HG03135 (cell line): ENCODE measurements at regions not wholly inside any gene's neighbourhood (a gene's known extent, or its start where the extent isn't known, plus 50 kb on each side); places are given as distances from the start of the nearest gene placed in this dataset.

Source experiments
- ATAC-seq: cut with Tn5 transposase; IDR thresholded peaks from one replicate; pipeline ENCODE4 v1.9.1; 2021; ENCODE audit warnings: mild to moderate bottlenecking, moderate library complexity; ENCODE audit not compliant: unreplicated experiment

DNA sequence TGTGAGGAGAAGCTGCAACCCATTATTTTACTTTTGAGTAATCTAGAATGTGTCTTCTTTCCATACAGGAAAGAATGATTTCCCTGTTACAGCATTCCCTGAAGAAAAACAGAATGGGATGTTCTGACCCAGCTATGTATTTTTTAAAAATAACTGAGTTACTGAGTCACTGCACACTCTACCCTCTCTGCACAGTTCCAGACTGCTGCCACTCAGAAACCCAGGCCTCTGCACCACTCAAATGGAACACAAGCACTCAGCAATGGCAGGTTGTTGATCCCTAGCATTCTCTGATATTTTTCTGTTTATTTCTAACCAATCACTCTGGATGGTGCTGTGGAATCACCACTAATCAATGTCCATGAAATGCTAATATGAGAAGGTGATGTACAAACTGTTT is 1300.0 kb upstream of the FAM98A start:
- no peak for ATAC-seq

DNA sequence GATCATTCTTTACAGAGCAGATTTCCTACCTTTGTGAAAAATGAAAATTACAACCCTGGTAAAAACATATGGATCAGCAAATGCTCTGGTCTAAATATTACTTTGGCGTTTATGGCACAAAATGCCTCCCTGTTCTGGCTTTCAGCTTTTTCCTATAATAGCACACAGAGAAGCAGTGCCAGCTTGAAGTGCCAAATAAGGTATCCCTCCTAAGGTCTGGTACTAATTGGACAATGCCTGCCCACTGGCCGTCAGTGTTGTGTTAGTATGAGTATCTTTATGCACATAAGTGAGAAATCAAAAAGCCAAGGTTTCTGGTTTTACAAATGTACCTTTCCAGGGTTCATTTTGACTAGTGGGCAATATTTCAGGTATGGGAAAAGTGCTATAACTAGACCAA is 1293.7 kb upstream of the FAM98A start:
- ATAC-seq: no peak

DNA sequence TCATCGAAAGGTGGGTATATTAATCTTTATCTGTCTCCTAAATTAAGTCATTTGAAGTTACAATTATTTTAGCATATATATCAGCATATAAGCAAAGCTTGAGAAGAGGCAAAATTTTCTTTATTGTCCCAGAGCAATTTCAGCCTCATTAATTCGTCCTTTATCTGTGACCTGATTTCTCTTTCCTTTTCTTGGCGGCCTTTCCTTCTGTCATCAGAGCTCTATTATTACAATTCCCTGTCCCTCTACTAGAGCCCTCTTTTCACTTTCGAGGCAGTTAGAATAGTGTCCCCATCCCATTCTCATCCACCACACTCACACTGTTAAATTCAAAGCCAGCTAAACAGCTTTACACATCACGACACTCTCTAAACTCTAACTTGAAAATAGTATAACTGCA is 1293.2 kb upstream of the FAM98A start:
- no peak for ATAC-seq

DNA sequence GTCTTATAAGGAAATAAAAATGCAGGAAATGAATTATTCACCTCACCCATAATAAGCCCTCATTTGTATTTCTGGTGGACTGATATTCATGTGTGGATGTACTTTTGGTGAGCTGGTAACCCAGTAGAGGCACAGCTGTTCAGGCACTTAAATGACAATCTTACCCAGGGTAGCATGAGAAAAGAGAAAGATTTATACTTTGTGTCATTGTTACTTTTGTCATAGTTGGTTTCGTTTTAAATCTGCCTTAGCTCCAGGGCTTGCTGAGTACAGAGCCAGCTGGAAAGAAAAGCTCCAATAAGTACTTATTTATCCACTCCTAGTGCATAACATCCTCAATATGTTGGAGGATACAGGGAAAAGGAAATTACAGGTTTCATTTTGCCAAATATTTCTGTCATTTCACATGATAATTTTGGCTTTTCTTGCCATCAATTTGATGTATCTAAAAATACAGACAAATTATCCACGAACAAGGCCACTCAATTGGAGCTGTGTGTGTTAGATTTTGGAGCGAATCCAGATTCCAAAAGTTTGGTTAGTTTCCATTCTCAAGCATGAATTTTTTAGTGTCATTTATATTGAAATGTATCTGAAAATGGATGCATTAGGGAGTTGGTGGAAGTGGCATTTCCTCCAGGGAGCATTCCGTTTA is 1276.1 kb upstream of the FAM98A start:
- no peak for ATAC-seq

DNA sequence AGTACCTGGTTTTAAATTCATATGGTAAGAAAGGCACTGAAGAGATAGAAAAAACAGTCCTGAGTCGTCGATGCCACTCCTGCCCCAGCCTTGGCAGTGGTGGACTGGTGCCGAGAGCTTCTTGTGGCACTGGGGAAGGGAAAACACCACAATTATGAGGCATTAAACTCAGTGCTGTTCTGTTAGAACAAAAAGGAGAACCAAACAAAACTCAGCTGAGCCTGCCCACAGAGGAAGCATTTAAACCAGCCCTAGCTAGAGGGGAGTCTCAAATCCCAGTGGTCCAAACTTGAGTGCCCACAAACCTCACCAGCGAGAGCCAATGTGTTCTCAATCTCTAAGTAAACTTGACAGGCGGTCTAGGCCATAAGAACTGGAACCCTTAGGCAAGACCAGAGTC is 1254.5 kb upstream of the FAM98A start:
- no peak for ATAC-seq

DNA sequence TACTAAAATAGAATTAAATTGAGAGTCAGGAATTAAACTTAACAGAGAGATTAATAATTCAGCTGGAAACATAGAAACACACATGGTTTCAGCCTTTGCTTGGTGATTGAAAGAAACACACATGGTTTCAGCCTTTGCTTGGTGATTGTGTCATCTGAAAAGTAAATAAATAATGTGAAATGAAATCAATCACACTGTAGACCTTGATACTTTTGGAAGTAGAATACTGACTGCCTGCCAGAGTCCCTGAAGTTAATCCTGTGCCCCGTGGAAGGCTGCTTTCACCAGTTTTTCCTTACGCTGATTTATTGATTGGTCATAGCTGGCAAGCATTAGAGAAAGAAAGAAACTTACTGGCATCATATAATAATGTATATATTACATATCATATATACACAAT is 1252.7 kb upstream of the FAM98A start:
- ATAC-seq: no peak

DNA sequence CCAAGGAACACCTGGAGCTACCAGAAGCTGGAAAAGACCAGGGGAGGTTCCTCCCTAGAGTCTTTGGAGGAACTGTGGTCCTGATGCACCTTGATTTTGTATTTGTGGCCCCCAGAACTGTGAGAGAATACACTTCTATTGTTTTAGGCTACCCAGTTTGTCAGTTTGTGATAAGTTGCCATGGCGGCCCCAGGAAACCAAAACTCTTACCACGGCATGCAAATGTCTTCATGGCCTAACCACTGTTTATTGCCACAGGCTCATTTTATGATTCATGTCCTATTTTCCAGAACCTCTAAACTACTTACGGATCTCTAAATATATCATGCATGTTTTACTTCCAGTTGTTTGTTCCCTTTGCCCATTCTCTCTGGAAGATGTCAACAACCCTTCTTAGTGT is 1250.7 kb upstream of the FAM98A start:
- ATAC-seq: no peak

DNA sequence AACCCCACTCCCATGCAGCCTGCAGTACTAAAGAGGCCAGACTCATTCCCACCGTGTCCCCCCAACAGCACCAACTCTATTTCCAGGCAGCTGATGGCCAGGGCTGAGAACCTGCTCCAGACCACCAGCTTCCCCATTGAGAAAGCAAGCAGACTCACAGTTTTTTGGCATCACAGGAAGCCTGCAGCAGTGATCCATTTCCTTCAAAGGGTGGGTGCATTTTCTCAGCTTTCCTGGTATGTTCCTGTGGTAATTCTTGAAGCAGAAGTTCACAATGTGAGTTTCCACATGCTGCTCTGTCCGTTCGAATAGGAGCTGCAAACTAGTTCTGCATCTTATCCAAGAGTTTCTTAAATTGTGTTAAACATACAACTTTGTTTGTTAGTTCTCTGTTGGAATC is 1249.6 kb upstream of the FAM98A start:
- ATAC-seq: no peak

DNA sequence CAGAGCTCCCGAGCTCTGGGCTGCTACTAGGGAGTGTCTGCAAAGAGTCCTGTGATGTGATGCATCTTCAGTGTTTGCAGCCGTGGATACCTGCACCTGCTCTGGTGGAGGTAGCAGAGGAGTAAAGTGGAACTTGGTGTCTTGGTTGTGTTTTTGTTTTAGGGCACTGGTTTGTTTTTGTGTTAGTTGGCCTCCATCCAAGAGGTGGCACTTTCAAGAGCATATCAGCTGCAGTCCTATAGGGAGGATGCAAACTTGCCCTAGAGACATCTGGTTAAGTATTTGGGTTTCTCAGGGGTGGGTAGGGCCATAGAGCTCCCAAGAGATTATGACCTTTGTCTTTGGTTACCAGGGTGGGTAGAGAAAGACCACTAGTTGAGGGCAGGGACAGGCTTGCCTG is 1249.0 kb upstream of the FAM98A start:
- no peak for ATAC-seq

DNA sequence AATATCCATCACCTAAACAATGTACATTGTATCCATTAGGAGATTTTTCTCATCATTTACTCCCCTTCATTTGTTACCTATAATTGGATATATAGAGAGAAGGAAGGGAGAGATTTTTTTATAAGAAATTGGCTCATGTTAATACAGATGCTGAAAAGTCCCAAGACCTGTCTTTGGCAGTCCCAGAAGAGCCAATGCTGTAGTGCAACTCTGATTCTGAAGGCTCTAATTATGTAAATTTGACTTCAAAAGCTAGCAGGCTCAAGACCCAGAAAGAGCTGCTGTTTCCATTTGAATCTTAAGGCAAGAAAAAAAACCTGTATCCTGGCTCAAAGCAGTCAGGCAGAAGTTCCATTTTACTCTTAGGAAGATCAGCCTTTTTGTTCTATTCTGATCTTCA is 1245.5 kb upstream of the FAM98A start:
- ATAC-seq: no peak

DNA sequence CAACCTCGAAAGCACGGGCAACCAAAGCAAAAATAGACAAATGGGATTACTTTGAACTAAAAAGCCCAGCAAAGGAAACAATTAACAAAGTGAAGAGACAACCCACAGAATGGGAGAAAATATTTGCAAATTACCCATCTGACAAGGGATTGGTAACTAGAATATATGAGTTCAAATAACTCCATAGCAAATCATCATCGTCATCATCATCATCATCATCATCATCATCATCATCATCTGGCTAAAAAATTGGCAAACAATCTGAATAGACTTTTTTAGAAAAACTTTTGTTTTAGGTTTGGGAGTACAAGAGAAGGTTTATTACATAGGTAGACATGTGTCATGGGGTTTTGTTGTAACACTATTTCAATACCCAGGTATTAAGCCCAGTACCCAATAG is 1239.3 kb upstream of the FAM98A start:
- no peak for ATAC-seq

DNA sequence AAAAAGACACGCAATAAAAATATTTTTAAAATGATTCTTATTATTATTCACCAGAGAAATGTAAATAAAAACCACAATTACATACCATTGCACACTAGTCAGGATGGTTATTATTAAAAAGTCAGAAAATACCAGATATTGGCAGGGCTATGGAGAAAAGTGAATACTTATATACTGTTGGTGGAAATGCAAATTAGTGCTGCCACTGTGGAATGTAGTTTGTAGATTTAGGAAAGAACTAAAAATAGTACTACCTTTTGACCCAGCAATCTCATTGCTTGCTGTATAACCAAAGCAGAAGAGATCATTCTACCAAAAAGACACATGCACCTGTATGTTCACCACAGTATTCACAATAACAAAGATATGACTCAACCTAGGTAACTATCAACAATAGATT is 1237.3 kb upstream of the FAM98A start:
- ATAC-seq: no peak

DNA sequence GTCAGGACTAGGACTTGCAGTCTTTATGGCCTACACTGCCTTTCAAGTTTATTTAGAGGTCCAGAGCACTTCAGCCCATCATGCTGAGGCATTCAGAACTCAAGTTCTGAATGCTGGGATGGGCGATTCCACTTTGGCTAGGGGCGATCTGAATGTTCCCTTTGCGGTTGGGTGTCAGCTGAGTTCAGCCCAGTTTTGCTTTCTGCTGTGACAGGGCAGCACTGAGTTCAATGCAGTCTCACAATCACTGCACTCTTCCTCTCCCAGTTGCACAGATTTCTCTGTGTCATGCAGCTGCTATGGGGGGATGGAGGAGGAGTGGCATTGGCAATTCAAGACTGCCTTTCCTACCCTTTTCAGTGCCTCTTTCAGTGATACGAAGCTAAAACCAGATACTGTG is 1232.0 kb upstream of the FAM98A start:
- no peak for ATAC-seq

DNA sequence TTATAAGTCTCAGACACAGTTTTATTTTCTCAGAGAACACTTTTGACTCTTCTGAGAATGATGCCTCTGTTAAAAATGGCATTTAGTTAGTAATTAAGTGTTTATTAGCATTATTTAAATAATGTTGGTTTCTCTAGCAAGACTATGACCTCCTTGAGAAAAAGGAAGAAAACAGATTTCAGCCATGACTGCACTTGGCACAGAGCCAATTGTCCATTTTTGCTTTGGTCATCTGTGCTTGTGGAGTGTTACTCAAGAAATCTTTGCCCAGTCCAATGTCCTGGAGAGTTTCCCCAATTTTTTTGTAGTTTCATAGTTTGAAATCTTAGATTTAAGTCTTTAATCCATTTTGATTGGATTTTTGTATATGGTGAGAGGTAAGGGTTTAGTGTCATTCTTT is 1229.4 kb upstream of the FAM98A start:
- no peak for ATAC-seq

DNA sequence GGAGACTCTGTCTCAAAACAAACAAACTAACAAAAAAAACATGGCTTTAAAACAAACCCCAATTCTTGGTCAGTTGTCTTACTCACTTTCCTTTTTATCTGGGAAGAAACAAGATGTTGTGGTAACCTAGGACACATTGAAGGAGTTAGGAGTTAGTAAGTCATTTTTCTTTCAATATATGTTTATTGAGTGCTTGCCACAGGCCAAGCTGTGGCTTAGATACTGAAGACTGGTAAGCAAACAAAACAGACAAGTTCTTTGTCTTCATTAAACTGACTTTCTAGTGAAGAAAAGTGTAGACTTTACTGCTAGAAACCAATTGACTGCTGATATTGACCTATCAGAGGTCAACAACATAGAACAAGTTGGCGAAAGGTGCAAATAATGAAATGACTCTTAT is 1228.3 kb upstream of the FAM98A start:
- no peak for ATAC-seq

DNA sequence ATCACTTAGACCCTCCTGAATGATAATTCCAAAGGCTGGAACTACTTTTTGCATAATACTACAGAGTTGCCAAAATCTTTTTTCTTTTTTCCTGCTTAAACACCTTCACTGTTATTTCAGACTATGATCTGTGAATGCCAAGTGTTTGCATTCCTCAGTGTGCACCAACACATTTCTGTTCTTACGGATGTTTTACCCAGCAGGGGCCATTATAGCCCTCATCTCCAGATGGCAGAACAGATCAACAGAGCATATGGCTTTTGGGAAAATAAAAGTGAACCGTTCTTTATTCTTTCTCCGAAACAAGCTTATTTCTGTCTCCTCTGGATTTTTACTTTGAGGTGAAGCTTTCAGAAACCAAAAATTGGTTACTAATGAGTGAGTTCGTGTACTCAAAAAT is 1226.6 kb upstream of the FAM98A start:
- no peak for ATAC-seq

DNA sequence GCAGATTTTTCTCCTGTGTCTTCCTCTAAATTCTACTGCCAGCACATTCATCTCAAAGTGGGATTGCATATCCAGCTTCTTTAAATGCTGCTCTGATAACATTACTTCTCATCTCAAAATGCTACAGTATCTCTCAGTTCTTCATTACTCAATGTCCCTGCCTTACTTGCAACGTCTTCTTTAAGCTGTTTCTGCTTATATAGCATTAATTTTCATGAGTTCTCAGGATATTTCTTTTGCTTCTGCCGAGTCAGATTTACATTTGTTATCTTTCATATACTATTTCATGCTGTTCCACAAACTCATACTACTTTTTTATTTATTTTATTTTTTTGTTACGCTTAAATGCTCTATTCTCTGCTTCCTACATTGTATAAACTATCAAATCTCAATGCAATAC is 1223.5 kb upstream of the FAM98A start:
- no peak for ATAC-seq

DNA sequence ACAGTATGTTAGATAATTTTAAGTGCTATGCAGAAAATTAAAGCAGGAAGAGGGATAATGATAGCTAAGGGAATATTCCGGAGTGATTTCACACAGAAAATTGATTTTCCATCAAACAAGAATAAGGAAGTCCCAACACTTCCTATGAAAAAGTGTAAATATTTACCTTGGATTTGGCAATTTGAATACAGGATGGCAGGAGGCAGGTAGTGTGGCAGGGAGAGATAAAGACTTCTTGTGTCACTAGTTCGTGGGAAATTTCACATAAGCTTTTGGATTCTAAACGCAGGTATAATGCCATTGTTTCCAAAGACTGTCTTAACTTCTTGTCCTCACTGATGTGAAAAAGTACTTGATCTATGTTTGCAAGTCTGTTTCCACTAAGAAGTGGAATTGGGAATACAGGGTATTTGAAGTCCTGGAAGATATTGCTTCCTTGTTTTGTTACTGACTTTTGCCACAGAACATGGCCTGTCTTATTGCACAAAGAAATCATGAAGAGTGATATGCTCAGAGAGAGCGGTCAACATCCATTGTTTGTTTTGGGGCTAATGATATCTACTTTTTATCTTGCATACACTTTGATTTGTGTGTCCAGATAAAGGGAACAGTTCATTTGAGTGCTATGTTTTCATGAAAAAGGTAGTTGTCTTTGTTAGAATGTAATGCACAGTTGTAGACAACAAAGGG is 1216.1 kb upstream of the FAM98A start:
- ATAC-seq: no peak

DNA sequence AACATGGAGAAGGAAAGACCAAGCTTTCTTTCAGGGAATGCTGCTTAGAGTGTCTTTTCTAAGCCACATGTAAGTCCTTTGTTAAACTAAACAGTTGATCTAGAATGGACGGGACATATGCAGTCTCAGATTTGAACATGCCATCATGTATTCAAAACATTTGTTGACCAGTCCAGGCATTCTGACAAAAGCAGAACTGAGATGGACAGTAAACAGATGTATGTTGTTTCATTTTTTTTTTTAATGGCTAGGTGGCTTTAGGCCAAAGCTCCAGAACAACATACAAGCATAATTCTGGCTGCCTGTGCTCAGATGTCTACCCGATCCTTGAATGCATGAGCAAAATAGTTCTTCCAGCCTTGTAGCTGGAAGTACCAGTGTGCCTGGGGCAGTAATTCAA is 1211.4 kb upstream of the FAM98A start:
- no peak for ATAC-seq

DNA sequence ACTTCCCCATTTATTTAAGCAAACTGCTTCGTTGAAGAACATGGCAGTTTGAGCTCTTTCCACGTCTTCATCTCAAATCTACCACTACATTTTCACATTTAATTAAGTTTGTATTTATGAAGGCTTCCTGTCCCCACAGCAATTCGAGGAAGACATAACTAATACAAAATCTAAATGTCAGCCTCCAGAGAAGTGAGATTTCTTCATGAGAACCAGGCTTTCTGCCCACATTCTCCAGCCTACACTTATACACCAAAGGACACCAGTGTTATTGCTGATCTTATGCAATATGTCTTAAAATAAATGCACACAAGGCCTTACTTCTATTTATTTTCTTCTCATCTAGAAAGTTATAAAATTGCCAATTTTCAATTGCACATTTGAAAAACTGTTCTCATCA is 1209.3 kb upstream of the FAM98A start:
- no peak for ATAC-seq

DNA sequence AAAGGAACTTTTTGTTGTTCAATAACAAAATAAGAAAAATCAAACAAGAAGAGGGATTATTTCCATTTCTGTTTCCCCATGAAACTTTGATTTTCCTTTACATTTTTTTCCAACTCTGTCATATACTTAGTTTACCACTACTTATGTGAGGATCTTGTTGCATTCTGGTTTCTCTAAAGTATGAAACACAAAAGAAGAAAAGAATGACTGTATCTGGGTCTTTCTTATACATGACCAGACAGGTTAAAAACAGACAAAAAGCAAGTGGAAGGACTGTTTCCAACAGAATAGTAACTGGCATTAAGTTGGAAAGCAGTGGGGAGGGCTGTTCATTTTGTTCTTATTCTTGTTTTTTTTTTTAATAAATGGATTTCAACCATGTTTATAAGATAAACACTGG is 1207.8 kb upstream of the FAM98A start:
- no peak for ATAC-seq

DNA sequence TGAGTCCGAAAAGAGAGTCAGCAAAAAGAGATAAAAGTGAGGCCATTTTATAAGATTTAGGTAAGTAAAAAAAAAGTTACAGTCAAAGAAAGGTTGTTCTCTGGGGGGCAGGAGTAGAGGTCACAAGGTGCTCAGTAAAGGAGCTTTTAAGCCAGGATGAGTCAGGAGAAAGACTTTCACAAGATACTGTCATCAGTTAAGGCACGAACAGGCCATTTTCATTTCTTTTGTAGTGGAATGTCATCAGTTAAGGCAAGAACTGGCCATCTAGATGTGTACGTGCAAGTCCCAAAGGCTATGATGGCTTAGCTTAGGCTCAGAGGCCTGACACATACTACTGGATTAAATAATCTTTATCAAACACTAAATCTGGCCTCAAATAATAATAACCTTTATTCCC is 1207.3 kb upstream of the FAM98A start:
- no peak for ATAC-seq

DNA sequence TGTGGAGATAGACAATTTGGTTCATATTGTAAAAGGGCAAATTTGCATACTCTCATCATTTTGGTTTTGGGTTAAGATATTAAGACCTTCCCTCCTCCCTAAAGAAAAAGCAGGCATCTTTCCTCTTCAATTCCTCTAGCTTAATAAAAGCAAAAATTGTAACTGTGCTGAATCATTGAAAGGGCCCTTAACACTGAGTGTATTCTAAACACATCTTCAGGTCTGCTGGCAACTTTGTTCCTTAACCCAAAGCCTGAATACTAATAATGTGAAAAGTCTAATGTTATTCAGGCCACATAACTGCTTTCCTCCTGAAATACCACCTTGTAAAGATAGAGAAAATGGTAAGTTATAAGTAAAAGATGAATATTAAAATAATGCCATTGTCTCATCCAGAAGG is 1200.5 kb upstream of the FAM98A start:
- no peak for ATAC-seq
